AG08396 (cell line): ENCODE measurements at regions not wholly inside any gene's neighbourhood (a gene's known extent, or its start where the extent isn't known, plus 50 kb on each side); places are given as distances from the start of the nearest gene placed in this dataset.

ENCODE experiments used
- DNase-seq: peaks from one replicate; pipeline ENCODE4 v3.0.0; 2012; ENCODE audit warnings: low spot score, mixed read lengths

GRCh38 chr4:108399610-108400265 is 220.6 kb upstream of the RPL34 start:
- DNase-seq, result no peak

GRCh38 chr4:108398836-108399235 is 221.5 kb upstream of the RPL34 start:
- DNase-seq, result no peak

GRCh38 chr4:108398316-108398715 is 222.1 kb upstream of the RPL34 start:
- DNase-seq, result no peak

GRCh38 chr4:108397850-108398249 is 222.5 kb upstream of the RPL34 start:
- DNase-seq, result no peak

- no peak for DNase-seq
Measured at GRCh38 chr4:108396900-108397497, 223.4 kb upstream of the RPL34 start.

- DNase-seq, result no peak
Measured at GRCh38 chr4:108395786-108396185, 224.6 kb upstream of the RPL34 start.

- DNase-seq, result no peak
Measured at GRCh38 chr4:108393890-108394472, 225.2 kb upstream of the LEF1 start.

- no peak for DNase-seq
Measured at GRCh38 chr4:108391701-108392455, 223.1 kb upstream of the LEF1 start.

GRCh38 chr4:108385076-108385475 is 216.3 kb upstream of the LEF1 start:
- DNase-seq, result no peak

GRCh38 chr4:108384544-108384943 is 215.8 kb upstream of the LEF1 start:
- no peak for DNase-seq

- DNase-seq, result no peak
Measured at GRCh38 chr4:108383157-108383556, 214.4 kb upstream of the LEF1 start.

GRCh38 chr4:108382751-108383150 is 214.0 kb upstream of the LEF1 start:
- DNase-seq, result no peak

- no peak for DNase-seq
Measured at GRCh38 chr4:108378164-108378563, 209.4 kb upstream of the LEF1 start.

- no peak for DNase-seq
Measured at GRCh38 chr4:108377021-108377420, 208.3 kb upstream of the LEF1 start.

- no peak for DNase-seq
Measured at GRCh38 chr4:108375434-108375833, 206.7 kb upstream of the LEF1 start.

- DNase-seq, result no peak
Measured at GRCh38 chr4:108372681-108373080, 203.9 kb upstream of the LEF1 start.

GRCh38 chr4:108371282-108371681 is 202.6 kb upstream of the LEF1 start:
- no peak for DNase-seq

- no peak for DNase-seq
Measured at GRCh38 chr4:108370291-108371141, 201.8 kb upstream of the LEF1 start.

GRCh38 chr4:108369035-108369655 is 200.4 kb upstream of the LEF1 start:
- DNase-seq, result no peak

- DNase-seq, result no peak
Measured at GRCh38 chr4:108367751-108368150, 199.0 kb upstream of the LEF1 start.

- no peak for DNase-seq
Measured at GRCh38 chr4:108366716-108367115, 198.0 kb upstream of the LEF1 start.

GRCh38 chr4:108365551-108365950 is 196.8 kb upstream of the LEF1 start:
- DNase-seq, result no peak
